MM.1S (cell line): ENCODE measurements at regions not wholly inside any gene's neighbourhood (a gene's known extent, or its start where the extent isn't known, plus 50 kb on each side); places are given as distances from the start of the nearest gene placed in this dataset.

Experiments used
- EZH2phosphoT487 ChIP-seq: fragments of 300-600 bp; sonication (generic); IDR thresholded peaks from 2 replicates; pipeline ENCODE4 v1.6.1; 2018; ENCODE audit warnings: antibody characterized with exemption, low read length
- TF ChIP-seq, protein P1 (sequence below): fragments of 300-600 bp; sonication (generic); IDR thresholded peaks from 2 replicates; pipeline ENCODE4 v1.5.1; 2016; ENCODE audit warnings: antibody characterized with exemption, low read length, mixed read lengths

DNA sequence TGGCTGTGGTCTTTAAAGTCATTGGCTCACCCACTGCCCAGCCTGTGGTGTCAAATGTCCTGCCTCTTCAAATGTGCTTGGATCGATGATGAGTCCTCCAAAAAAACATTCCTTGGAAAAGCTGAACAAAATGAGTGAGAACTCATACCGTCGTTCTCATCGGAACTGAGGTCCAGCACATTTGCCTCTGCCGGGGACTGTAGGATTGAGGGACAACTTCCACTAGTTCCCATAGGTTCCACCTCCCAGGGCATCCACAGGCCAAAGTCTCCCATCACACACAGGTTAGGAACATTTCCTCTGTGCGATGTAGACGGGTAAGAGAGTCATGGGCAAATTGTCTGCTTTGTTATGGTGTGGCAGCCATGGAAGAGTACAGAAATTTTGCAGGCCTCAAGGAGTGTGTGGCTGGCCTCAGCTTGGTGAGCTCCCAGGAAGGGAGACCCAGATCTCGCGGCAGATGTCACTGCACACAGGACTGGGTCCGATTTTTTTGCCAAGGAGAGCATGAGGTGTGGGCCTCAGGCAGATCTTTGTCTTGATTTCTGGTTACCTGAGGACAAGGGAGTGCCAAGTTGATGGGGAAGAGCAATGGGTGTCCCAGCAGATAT, 115.7 kb downstream of the SNRPN start:
- TF ChIP-seq, protein P1, sequence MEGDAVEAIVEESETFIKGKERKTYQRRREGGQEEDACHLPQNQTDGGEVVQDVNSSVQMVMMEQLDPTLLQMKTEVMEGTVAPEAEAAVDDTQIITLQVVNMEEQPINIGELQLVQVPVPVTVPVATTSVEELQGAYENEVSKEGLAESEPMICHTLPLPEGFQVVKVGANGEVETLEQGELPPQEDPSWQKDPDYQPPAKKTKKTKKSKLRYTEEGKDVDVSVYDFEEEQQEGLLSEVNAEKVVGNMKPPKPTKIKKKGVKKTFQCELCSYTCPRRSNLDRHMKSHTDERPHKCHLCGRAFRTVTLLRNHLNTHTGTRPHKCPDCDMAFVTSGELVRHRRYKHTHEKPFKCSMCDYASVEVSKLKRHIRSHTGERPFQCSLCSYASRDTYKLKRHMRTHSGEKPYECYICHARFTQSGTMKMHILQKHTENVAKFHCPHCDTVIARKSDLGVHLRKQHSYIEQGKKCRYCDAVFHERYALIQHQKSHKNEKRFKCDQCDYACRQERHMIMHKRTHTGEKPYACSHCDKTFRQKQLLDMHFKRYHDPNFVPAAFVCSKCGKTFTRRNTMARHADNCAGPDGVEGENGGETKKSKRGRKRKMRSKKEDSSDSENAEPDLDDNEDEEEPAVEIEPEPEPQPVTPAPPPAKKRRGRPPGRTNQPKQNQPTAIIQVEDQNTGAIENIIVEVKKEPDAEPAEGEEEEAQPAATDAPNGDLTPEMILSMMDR: no peak
- no peak for TF ChIP-seq EZH2phosphoT487
